Erythroblast (primary cell): ENCODE measurements at regions not wholly inside any gene's neighbourhood (a gene's known extent, or its start where the extent isn't known, plus 50 kb on each side); places are given as distances from the start of the nearest gene placed in this dataset.

Experiments
- GATA1 ChIP-seq: IDR thresholded peaks from 2 replicates; pipeline ENCODE4 v1.6.1; 2011; ENCODE audit warnings: low read depth, mild to moderate bottlenecking, control low read depth, low read length, moderate library complexity
- POLR2A ChIP-seq: IDR thresholded peaks from 2 replicates; pipeline ENCODE4 v1.6.1; 2011; ENCODE audit warnings: mild to moderate bottlenecking, low read length

DNA sequence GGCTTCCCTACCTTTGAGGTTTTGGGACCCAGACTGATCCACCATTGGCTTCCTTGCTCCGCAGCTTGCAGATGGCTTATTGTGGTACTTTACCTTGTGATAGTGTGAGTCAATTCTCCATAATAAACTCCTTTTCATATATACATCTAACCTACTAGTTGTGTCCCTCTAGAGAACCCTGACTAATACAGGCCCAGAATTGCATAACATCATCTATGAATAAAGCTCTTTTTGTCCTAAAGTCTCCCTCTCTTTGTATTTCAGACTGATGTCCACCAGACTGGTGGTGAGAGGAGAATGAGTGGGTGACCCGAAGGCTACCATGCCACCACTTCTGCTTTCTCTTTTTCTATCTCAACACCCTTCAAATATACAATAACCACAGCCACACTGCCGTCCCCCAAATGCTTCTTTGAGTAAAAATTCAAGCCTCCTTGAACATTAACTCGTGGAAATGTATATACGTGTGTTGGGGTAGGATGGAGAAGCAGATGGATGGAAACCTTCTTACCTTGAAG lies 265.7 kb downstream of the PTBP2 start:
- TF ChIP-seq POLR2A (no peak), GATA1 (no peak)
